KG1 (cell line): ENCODE measurements at regions not wholly inside any gene's neighbourhood (a gene's known extent, or its start where the extent isn't known, plus 50 kb on each side); places are given as distances from the start of the nearest gene placed in this dataset.

Source experiments
- DNase-seq: peaks from one replicate; lab custom pipeline; 2025; lab: John Stamatoyannopoulos, UW

- no peak for DNase-seq
These were observed 76.0 kb upstream of the SALL3 start for GRCh38 chr18:78903436-78904178.

GRCh38 chr18:78904179-78904531, 75.5 kb upstream of the SALL3 start:
- no peak for DNase-seq

DNA sequence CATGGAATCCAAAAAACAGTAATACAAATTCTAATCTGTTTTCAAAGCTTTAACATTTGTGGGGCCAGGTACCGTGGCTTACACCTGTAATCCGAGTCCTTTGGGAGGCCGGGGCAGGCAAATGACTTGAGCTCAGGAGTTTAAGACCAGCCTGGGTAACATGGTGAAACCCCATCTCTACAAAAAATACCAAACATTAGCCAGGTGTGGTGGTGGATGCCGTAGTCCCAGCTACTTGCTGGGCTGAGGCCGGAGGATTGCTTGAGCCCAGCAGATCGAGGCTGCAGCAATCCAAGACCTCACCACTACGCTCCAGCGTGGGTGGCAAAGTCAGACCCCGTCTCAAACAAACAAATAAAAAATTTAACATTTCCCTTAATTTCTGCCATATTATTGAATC, 74.3 kb upstream of the SALL3 start:
- DNase-seq: no peak

DNA sequence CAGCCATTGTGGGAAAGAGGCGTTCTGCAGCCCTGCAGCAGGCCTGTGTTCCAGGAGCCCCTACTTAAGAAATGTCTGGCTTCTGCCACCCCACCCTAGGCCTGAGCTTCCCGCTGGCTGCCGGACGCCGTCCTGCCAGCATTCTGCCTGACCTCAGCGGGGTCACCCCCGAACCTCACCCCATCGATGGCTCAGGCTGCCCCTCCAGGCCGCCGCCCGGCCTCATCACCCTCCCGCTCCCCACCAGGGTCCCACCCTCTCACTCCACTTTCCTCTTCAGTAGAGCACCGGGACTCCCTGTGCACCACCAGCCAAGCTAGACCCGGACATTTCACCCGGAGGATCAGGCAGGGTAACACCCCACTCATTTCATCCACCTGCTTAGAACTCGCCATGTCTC, 73.6 kb upstream of the SALL3 start:
- no peak for DNase-seq

DNA sequence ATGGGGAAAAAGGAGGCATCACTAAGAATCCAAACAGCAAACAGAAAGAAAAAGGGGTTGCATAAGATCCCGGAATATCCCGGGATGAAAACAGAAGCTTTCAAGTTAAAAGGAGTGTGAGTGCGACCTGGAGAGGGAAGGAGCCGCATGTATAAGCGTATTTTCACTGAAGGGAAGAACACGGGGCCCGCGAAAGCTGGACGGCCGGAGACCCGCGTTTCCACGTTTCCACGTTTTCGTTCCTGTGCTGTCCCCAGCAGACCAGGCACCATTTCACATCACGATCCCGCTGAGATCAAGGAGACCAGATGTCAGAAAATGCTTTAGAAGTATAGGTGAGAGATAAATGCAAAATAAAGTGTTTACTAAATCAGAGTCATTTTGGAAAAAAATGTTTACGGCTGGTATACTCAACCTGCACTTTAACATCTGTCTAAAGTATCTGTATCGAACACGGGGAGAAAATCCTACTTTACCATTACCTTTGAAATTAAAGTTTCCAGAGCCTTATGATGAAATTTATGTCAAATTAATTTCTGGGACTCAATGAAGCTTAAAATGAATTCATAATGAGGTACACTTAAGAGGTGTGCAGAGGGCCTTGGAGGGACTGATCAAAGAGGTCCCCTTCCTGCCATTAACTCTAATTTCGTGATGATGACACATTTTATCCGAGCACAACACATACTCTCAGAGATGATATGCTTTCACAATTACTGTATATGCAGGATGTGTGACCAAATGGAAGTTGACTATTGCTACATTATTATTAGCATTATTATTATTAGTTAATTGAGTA, 71.0 kb upstream of the SALL3 start:
- no peak for DNase-seq

- DNase-seq: no peak
These were observed 67.8 kb upstream of the SALL3 start for GRCh38 chr18:78911751-78912283.

GRCh38 chr18:78912336-78912735, 67.3 kb upstream of the SALL3 start:
- DNase-seq: no peak

DNA sequence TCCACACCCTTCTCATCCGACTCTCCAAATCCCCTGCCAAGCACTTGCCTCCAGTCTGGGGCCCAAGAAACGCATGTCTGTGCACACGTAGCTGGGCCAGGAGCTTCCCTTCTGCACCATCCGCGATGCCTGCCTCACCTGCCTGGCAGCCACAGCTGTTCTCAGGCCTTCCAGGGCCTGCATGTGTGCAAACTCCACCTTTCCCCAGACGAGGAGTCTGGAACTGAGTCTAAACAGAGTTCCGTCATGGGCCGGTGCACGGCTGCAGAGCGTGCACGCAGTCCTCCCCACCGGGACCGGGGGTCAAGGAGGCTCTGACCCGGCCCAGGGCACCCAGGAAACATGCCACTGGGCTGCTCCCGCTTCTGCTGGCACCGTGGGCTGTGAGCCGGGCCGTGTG, 66.8 kb upstream of the SALL3 start:
- no peak for DNase-seq

DNA sequence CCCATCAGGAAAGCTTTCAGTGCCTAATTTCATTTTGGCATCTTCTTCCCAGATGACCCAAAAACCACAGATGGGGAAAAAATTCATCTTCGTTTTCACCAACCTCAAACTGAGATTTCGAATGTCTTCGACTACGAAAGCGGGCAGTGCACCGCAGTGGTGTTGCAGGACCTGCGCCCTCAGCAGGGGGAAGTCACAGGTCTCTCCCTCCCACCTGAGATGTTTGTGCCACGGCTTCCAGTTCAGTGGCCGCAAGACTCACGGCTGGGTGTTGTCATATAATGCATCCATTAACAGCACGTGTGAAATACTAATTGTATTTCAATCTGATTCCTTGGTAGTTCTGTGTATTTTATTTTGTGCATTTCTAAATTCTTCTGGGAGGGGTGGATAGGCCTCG, 66.2 kb upstream of the SALL3 start:
- DNase-seq: no peak

DNA sequence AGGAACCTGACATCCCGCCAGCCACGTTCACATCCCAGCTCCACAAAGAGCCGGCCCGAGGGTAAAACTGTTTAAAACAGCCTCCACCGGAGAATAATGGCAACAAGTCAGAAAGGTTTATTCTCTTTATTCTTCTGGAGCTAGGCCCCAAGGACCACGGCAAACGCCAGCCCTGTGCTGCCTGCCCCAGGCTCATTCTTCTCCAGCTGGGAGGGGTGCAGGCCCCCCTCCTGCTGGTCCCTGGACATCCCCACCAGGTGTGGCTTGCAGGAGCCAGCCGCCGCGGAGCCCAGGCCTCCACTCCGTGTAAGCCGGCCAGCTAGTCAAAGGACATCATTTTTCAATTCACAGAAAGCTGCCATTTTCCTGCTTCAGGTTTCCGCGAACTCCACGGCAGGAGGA, 65.8 kb upstream of the SALL3 start:
- DNase-seq: no peak

- DNase-seq: no peak
These were observed 65.2 kb upstream of the SALL3 start for GRCh38 chr18:78914249-78914935.

DNA sequence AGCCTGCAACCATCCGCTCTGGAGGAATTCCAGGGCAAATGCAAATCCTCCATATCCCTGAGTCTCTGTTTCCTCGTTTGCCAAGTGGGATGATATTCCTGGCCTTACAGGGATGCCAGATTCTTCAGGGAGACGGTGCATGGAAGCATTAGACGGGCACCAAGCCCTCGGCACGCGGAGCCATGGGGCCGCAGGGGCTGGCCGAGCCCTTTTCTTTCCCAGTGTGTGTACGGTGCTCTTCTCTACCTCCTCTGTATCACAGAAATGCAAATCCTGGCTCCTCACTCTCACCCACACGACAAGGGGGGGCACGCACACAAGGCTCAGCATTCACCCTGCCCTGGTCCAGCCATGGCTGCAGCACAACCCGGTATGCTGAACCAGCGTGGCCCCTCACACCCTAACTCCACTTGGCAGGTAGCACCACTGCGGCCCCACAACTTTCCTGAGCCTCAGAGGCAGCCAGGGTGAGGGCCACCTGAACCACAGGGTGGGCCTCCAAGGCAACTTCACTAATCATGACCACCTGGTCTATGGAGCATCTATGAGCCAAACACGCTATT, 64.1 kb upstream of the SALL3 start:
- no peak for DNase-seq

GRCh38 chr18:78918707-78919106, 60.9 kb upstream of the SALL3 start:
- no peak for DNase-seq

DNA sequence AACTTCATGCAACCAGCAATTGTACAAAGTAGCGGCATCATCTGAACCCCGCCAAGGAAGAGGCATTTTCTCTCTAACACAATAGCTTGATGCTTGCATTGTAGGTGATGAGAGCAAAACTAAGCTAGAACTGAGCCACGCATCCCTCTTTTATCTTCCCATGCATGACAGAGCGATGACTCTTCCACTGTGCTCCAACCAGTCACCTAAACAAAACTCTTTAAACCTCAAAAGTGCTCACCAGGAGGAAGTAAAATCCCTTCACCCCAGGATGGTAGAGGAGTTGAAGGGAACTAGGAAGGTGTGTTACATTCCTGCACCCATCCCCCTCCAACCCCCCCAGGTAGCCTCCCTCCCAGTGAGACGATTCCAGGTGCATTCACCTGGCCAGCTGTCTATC, 59.7 kb upstream of the SALL3 start:
- no peak for DNase-seq

GRCh38 chr18:78920456-78921138, 59.0 kb upstream of the SALL3 start:
- no peak for DNase-seq

- no peak for DNase-seq
These were observed 56.8 kb upstream of the SALL3 start for GRCh38 chr18:78922856-78923255.

DNA sequence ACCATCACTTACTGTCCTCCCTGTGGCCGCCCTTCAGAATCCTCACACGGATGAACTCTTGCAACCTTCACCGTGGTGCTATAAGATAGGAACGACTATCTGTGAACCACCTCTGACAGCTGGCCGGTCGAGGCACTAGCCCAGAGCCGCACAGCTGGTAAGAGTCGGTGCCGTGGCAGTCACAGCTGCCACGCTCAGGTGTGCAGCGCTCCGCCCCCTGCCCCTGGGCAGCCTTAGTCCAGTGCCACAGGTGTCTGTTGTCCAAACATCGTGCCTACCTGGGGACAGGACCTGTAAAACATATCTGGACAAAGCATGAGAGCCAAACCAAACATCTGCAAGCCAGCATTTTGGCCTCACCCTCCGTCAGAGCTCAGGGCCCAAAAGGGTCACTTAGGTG, 55.3 kb upstream of the SALL3 start:
- DNase-seq: no peak

DNA sequence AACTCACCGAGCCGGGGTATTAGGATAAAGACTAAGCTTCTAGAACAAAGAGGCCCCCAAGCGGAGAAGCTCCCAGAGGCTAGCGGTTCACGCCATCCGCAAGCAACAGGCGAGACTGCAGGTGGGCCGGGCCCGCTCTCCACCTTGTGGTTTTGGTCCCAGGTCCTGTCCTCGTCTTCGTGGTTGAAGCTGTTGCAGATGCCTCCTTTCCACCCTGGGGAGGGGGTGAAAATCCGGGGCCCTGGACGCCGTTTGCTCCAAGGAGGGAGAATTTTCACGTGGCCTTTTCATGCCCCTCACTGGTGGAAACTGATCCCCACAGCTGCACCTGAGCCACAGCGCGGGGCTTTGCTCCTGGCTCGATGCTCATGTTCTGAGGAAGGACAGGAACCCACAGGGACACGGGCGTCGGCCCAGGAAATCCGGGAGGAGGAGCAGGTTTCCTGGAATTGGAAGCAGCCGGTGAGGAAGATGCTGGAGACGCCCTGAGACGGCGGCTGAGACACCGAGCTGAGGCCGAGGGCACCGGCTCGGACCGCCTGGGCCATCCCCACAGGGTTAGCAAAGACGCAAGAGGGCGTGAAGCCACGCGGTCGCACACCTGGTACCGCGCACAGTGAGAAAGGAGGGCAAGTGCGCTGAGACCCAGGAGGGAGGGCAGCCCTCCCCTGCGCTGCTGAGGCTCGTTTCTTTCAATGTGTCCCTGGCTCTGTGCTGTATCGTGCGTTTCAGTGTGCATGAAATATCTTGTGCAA, 54.7 kb upstream of the SALL3 start:
- no peak for DNase-seq

DNA sequence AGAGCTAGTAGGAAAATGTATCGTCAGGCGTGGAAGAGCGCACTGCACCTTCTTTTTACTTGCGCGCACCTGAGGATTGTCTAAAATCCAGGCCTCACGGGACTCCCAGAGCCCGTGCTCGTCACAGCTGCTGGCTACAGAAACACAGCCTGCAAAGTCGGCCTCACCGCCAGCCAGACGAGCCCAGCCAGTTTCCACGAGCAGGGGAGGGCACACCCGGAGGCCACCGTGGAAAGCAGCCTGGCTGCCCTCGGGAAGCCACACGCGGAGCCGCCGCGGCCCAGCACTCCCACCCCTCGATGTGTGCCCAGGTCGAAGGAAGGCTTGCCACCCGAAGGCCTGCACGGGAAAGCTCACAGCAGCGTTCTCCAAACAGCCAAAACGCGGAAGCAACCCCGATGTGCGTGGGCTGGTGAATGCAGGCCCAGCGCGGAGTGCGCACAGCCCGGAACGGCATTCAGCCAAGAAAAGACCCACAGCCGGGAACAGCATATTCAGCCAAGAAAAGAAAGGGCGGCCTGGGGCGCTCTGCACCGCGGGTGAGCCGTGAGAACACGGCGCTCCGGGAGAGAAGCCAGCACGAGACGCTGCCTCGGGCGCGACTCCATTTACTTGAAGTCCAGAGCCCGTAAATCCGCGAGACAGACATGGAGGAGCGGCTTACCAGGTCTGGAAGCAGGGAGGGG, 53.9 kb upstream of the SALL3 start:
- DNase-seq: no peak

DNA sequence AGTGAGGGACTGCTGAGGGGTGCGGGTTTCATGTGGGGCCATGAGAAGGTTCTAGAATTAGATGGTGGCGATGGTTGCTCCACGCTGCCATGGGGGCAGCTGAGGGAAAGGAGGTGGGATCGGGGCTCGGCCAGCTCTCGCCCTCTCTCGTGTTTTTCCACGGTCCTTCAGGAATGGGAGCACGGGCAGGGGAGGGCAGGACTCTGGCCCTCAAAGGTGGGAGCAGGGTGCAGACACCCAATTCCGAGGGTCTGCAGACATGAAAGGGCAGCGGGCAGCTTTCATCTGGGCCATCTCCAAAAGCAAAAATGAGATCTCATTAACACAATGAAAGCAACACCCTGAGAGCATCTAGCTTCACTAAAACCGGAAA, 53.4 kb upstream of the SALL3 start:
- DNase-seq: no peak

DNA sequence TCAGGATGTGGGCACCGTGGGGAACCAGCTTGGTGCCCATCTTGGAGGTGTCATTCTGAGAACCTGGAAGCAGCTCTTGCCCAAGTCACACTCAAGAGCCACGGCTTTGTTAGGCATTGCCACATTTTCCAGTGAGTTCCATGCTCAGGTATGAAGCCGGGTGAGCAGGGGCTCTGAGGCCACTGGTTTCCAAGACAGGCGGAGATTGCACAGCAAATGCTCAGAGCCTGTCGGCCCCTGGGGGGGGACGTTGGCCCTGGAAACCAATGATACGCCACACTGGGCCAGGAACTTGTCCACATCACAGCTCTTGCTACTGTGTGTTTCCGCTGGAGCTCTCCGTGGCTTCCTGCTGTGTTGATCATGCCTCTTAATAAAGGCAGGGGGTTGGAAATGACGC, 52.5 kb upstream of the SALL3 start:
- DNase-seq: no peak
